ENCODE measurements at regions not wholly inside any gene's neighbourhood (a gene's known extent, or its start where the extent isn't known, plus 50 kb on each side); places are given as distances from the start of the nearest gene placed in this dataset.

GRCh38 chr7:45460379-45460778, 113.8 kb upstream of the ADCY1 start:
- WGBS, 3 donors = 72 to 88% (median 79%) methylated on average over 3 of the region's 3 CpGs
- Histone ChIP-seq H3K27ac (no peak overlapping the region), H3K4me3 (no peak overlapping the region), H3K9me3 (no peaks in the 10 kb centered on the region), H3K27me3 (no peaks in the 10 kb centered on the region), H3K36me3 (no peaks in the 10 kb centered on the region), H3K4me1 (ENCODE audit: insufficient read depth) (no peaks in the 10 kb centered on the region)
- intact Hi-C loops (cut with DNase I) = no loop called here
- TF ChIP-seq EP300 (IDR thresholded peaks at IDR 0.05) (no peak), POLR2A (IDR thresholded peaks at IDR 0.05) (no peak), CTCF (IDR thresholded peaks at IDR 0.05) (no peak)
- no peak for DNase-seq

- Histone ChIP-seq H3K27me3 (no peaks in the 10 kb centered on the region), H3K4me1 (ENCODE audit: insufficient read depth) (no peaks in the 10 kb centered on the region), H3K27ac (no peak overlapping the region), H3K9me3 (no peaks in the 10 kb centered on the region), H3K4me3 (no peak overlapping the region), H3K36me3 (no peaks in the 10 kb centered on the region)
- intact Hi-C loops (cut with DNase I) = no loop called here
- no peak for DNase-seq
- WGBS, 3 donors = 77% methylated on average over 3 of the region's 3 CpGs
- no peak for TF ChIP-seq CTCF (IDR thresholded peaks at IDR 0.05)
- no peak for TF ChIP-seq POLR2A (IDR thresholded peaks at IDR 0.05)
- TF ChIP-seq EP300 (IDR thresholded peaks at IDR 0.05) = no peak
Observed at GRCh38 chr7:45461026-45461425, 113.1 kb upstream of the ADCY1 start.

GRCh38 chr7:45469103-45469502, 105.1 kb upstream of the ADCY1 start:
- intact Hi-C loops (cut with DNase I) = loop anchor here in 1 of 4 donors (2.0 kb wide), 1 partner anchor 28 kb away; no protein-coding TSS in a partner anchor
- no peak overlapping the region for H3K27ac ChIP-seq
- no peak for DNase-seq
- TF ChIP-seq POLR2A (IDR thresholded peaks at IDR 0.05) = no peak
- TF ChIP-seq CTCF (IDR thresholded peaks at IDR 0.05) = no peak
- no peak for TF ChIP-seq EP300 (IDR thresholded peaks at IDR 0.05)
- no peaks in the 10 kb centered on the region for H3K9me3 ChIP-seq
- WGBS, 3 donors = 54 to 73% (median 65%) methylated on average over 1 of the region's 1 CpG
- no peaks in the 10 kb centered on the region for H3K4me1 ChIP-seq (ENCODE audit: insufficient read depth)
- no peak overlapping the region for H3K4me3 ChIP-seq
- H3K27me3 ChIP-seq = no peaks in the 10 kb centered on the region
- H3K36me3 ChIP-seq = no peaks in the 10 kb centered on the region

- intact Hi-C loops (cut with DNase I) = no loop called here
- Histone ChIP-seq H3K27ac (no peak overlapping the region), H3K4me1 (ENCODE audit: insufficient read depth) (no peaks in the 10 kb centered on the region), H3K27me3 (no peaks in the 10 kb centered on the region), H3K4me3 (no peak overlapping the region), H3K9me3 (no peaks in the 10 kb centered on the region), H3K36me3 (no peaks in the 10 kb centered on the region)
- no peak for DNase-seq
- 91 to 95% (median 93%) methylated on average over 3 of the region's 3 CpGs for WGBS, 3 donors
- TF ChIP-seq EP300 (IDR thresholded peaks at IDR 0.05) (no peak), CTCF (IDR thresholded peaks at IDR 0.05) (no peak), POLR2A (IDR thresholded peaks at IDR 0.05) (no peak)
Observed at GRCh38 chr7:45470031-45470430, 104.1 kb upstream of the ADCY1 start.

- 61 to 80% (median 73%) methylated on average over 3 of the region's 3 CpGs for WGBS, 3 donors
- TF ChIP-seq POLR2A (IDR thresholded peaks at IDR 0.05) (no peak), CTCF (IDR thresholded peaks at IDR 0.05) (no peak), EP300 (IDR thresholded peaks at IDR 0.05) (no peak)
- Histone ChIP-seq H3K4me1 (ENCODE audit: insufficient read depth) (no peaks in the 10 kb centered on the region), H3K27ac (no peak overlapping the region), H3K4me3 (no peak overlapping the region), H3K27me3 (no peaks in the 10 kb centered on the region), H3K9me3 (no peaks in the 10 kb centered on the region), H3K36me3 (no peaks in the 10 kb centered on the region)
- intact Hi-C loops (cut with DNase I) = no loop called here
- no peak for DNase-seq
Observed at GRCh38 chr7:45479781-45480180, 94.4 kb upstream of the ADCY1 start.

Data from ovary (tissue), 7 donors.